CD4-positive, alpha-beta T cell treated with Interleukin-2 at 100 ng/mL for 4 hours (primary cell): ENCODE measurements at regions not wholly inside any gene's neighbourhood (a gene's known extent, or its start where the extent isn't known, plus 50 kb on each side); places are given as distances from the start of the nearest gene placed in this dataset.
"Not testable (repeated sequence)": the region's sequence is repeated elsewhere in the genome, so short reads cannot be mapped to it uniquely, and the experiment has no call there.

ENCODE experiments used
- DNase-seq: peaks from one replicate; pipeline ENCODE4 v3.0.0-alpha.2; 2020; ENCODE audit warnings: low spot score

DNA sequence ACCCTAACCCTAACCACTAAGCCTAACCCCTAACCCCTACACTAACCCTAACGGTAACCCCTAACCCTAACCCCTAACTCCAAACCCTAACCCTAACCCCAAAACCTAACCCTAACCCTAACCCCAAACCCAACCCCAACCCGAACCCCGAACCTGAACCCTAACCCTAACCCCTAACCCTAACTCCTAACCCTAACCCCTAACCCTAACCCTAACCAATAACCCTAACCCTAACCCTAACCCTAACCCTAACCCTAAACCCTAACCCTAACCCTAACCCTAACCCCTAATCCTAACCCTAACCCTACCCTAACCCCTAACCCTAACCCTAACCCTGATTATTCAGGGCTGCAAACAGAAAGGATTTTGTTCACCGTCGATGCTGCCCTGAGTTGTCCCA lies 144.6 kb upstream of the DUSP22 start:
- not testable (repeated sequence) for DNase-seq

GRCh38 chr6:148051-148984 lies 144.0 kb upstream of the DUSP22 start:
- peak; percentile 28 for DNase-seq

- DNase-seq: not testable (repeated sequence)
These were observed 142.1 kb upstream of the DUSP22 start for GRCh38 chr6:150147-150546.

- DNase-seq: not testable (repeated sequence)
These were observed 139.9 kb upstream of the DUSP22 start for GRCh38 chr6:152436-152835.

- DNase-seq: not testable (repeated sequence)
These were observed 139.3 kb upstream of the DUSP22 start for GRCh38 chr6:153026-153425.

- DNase-seq: not testable (repeated sequence)
These were observed 138.4 kb upstream of the DUSP22 start for GRCh38 chr6:153867-154266.

GRCh38 chr6:154321-155092 lies 137.8 kb upstream of the DUSP22 start:
- not testable (repeated sequence) for DNase-seq

- no peak for DNase-seq
These were observed 136.3 kb upstream of the DUSP22 start for GRCh38 chr6:156010-156409.

- not testable (repeated sequence) for DNase-seq
These were observed 135.7 kb upstream of the DUSP22 start for GRCh38 chr6:156441-157140.

GRCh38 chr6:157176-157575 lies 135.1 kb upstream of the DUSP22 start:
- peak; percentile 14 for DNase-seq

- not testable (repeated sequence) for DNase-seq
These were observed 130.6 kb upstream of the DUSP22 start for GRCh38 chr6:161657-162056.

DNA sequence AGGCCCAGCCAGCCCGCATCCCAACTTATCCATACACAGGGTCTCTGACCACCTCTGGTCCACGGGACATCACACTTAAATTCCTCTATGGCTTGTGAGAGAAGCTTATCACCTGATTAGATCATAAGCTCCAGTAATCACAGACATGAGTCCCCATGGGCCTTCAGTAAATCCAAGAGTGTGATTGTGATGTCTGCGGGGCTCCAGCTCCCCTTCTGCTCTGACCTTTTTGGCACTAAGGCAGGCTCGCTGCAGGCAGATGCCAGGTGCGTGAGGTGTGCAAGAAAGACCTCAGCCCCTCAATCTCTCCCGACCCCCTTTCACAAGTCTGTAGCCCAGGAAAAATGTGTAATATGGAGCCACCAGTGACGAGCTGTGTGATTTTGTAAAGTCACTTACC lies 127.6 kb upstream of the DUSP22 start:
- no peak for DNase-seq

GRCh38 chr6:165263-165662 lies 127.0 kb upstream of the DUSP22 start:
- no peak for DNase-seq

DNA sequence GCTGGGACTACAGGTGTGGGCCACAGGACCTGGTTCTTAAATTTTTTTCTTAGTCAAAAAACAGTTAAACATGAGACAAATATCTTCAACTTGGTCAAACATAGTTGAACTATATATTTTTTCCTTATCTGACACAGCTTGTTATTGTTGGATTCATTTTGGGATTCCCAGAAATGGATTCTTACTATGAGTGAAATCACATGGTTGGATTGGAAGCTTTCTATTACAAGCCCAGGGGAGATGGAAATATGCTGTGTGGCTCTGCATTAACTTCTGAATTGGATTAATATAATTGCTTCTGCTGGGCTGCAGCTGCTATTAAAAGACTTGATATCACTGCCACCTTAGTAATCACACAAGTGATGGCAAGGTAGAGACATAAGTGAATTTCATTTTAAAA lies 126.4 kb upstream of the DUSP22 start:
- no peak for DNase-seq

DNA sequence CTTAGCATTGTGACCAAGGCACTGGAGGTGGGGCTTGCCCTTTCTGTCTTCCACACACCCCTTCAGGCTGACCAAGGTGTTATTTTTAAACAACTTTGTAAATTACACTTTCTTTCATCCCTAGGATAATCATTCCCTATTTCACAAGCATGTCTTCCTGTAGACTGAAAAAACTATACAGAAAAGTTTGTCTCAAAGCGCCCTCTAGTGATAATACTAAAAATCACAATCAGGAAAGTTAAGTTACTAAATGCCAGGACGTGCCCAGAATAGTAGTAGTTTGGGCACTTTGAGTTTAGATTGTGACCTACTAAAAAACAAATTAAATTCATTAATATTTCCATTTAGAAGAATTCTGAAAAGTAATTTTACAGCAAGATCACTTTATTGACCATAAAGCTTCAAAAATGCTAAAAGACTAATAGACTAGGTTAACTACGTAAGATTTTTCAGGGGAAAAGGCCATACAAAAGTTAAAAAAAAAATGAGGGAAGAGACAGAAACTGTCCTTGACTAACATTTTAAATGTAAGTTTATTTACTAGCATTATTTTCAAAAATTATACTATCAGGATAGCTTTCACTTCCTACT lies 123.3 kb upstream of the DUSP22 start:
- peak; percentile 49 for DNase-seq

GRCh38 chr6:174036-174435 lies 118.3 kb upstream of the DUSP22 start:
- no peak for DNase-seq

DNA sequence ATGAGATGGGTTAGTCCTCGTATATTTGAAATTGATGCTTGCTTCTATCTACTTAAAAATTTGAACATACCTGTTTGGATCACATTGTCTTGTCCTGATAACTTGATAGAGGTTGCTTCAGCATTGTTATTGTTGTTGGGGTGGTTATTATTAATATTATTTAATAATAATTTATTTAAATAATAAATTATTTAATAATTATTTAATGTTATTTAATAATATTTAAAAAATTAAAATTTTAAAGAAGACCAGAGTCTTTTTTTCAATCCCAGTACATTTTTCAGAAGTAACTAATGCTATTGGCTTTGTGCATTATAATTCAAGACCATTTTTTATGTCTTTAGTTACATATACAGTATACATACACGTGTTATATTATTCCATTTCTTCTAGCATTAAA lies 116.6 kb upstream of the DUSP22 start:
- no peak for DNase-seq

GRCh38 chr6:176766-177165 lies 115.5 kb upstream of the DUSP22 start:
- no peak for DNase-seq

- DNase-seq: no peak
These were observed 114.2 kb upstream of the DUSP22 start for GRCh38 chr6:178119-178518.

DNA sequence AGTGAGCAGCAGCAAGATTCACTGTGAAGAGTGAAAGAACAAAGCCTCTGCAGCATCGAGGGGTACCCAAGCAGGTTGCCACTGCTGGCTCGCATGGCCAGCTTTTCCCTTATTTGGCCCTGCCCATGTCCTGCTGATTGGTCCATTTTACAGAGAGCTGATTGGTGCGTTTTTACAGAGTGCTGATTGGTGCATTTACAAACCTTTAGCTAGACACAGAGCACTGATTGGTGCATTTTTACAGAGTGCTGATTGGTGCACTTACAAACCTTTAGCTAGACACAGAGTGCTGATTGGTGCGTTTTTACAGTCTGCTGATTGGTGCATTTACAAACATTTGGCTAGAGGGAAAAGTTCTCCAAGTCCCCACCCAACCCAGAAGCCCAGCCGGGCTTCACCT lies 113.4 kb upstream of the DUSP22 start:
- DNase-seq: not testable (repeated sequence)

DNA sequence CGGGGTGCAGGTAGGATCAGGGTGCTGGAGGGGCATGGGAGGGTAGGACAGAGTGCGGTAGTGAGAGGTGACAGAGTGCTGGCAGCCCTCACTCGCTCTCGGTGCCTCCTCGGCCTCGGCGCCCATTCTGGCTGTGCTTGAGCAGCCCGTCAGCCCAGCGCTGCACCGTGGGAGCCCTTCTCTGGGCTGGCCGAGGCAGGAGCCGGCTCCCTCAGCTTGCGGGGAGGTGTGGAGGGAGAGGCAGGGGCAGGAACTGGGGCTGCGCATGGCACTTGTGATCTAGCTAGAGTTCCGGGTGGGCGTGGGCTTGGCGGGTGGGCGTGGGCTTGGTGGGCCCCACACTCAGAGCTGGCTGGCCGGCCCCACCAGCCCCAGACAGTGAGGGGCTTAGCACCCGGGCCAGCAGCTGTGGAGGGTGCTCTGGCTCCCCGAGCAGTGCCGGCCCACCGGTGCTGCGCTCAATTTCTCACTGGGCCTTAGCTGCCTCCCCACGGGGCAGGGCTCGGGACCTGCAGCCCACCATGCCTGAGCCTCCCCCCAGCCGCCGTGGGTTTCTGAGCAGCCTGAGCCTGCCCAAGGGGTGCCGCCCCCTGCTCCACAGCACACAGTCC lies 112.8 kb upstream of the DUSP22 start:
- DNase-seq: no peak
